ENCODE measurements at regions not wholly inside any gene's neighbourhood (a gene's known extent, or its start where the extent isn't known, plus 50 kb on each side); places are given as distances from the start of the nearest gene placed in this dataset.

DNA sequence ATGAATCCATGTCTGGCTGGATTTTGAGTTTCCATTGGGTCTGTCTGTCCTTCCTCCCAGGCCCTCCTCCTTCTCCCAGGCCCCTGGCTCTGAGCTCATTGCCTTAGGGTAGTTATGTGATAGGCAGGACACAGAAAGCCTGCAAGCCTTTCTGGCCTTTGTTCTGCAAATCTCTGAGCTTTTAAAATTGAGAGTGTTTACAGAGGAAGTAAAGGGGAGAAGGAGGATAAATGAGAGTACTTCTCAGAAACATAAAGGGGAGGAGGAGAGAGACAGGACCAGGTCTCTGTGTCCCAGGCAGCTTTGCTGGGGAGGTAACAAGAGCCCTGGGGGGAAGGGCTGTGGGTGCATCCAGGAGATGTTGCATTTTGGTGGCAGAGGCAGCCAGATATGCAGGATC, 126.7 kb downstream of the FOXD2 start:
- H4K20me1 ChIP-seq (ENCODE audit: insufficient read depth), result no peaks in the 10 kb centered on the region
- no peak overlapping the region for H3K4me2 ChIP-seq
- TF ChIP-seq, protein P1, sequence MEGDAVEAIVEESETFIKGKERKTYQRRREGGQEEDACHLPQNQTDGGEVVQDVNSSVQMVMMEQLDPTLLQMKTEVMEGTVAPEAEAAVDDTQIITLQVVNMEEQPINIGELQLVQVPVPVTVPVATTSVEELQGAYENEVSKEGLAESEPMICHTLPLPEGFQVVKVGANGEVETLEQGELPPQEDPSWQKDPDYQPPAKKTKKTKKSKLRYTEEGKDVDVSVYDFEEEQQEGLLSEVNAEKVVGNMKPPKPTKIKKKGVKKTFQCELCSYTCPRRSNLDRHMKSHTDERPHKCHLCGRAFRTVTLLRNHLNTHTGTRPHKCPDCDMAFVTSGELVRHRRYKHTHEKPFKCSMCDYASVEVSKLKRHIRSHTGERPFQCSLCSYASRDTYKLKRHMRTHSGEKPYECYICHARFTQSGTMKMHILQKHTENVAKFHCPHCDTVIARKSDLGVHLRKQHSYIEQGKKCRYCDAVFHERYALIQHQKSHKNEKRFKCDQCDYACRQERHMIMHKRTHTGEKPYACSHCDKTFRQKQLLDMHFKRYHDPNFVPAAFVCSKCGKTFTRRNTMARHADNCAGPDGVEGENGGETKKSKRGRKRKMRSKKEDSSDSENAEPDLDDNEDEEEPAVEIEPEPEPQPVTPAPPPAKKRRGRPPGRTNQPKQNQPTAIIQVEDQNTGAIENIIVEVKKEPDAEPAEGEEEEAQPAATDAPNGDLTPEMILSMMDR (conservative IDR thresholded peaks at IDR 0.05; ENCODE audit: low read depth, low read length), result no peak
- no peak overlapping the region for H2AFZ ChIP-seq (ENCODE audit: low read depth)
- no peak overlapping the region for H3K9ac ChIP-seq
- no peaks in the 10 kb centered on the region for H3K4me1 ChIP-seq (ENCODE audit: low read depth, poor library complexity, severe bottlenecking)
- H3K27me3 ChIP-seq (ENCODE audit: insufficient read depth, low read depth), result no peaks in the 10 kb centered on the region
- no peak overlapping the region for H3K4me3 ChIP-seq (IDR thresholded peaks at IDR 0.05; ENCODE audit: insufficient read depth, low read depth, low read length)
- no peaks in the 10 kb centered on the region for H3K79me2 ChIP-seq (ENCODE audit: insufficient read depth, low read depth)
- H3K27ac ChIP-seq, result no peak overlapping the region
- H3K36me3 ChIP-seq (ENCODE audit: insufficient read depth), result no peaks in the 10 kb centered on the region

DNA sequence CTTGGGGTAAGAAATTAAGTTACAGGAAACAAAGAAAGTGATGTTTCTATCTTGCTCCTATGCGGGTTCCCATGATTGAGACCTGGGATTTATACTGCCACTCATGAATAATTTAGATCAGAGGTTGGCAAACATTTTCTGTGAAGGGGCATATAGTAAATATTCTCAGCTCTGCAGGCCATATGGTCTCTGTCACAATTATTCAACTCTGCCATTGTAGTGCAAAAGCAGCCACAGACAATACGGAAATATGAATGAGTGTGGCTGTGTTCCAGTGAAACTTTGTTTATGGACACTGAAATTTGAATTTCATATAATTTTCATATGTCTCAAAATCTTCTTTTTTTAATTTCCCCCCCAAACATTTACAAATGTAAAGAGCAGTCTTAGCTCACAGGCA, 127.2 kb downstream of the FOXD2 start:
- H3K36me3 ChIP-seq (ENCODE audit: insufficient read depth), result no peaks in the 10 kb centered on the region
- H3K4me2 ChIP-seq, result no peak overlapping the region
- H2AFZ ChIP-seq (ENCODE audit: low read depth), result no peak overlapping the region
- H3K27ac ChIP-seq, result no peak overlapping the region
- TF ChIP-seq, protein P1 (conservative IDR thresholded peaks at IDR 0.05; ENCODE audit: low read depth, low read length), result no peak
- H3K79me2 ChIP-seq (ENCODE audit: insufficient read depth, low read depth), result no peaks in the 10 kb centered on the region
- H3K9ac ChIP-seq, result no peak overlapping the region
- no peaks in the 10 kb centered on the region for H3K4me1 ChIP-seq (ENCODE audit: low read depth, poor library complexity, severe bottlenecking)
- no peaks in the 10 kb centered on the region for H4K20me1 ChIP-seq (ENCODE audit: insufficient read depth)
- no peak overlapping the region for H3K4me3 ChIP-seq (IDR thresholded peaks at IDR 0.05; ENCODE audit: insufficient read depth, low read depth, low read length)
- H3K27me3 ChIP-seq (ENCODE audit: insufficient read depth, low read depth), result no peaks in the 10 kb centered on the region

- H2AFZ ChIP-seq (ENCODE audit: low read depth), result no peak overlapping the region
- no peaks in the 10 kb centered on the region for H3K4me1 ChIP-seq (ENCODE audit: low read depth, poor library complexity, severe bottlenecking)
- no peaks in the 10 kb centered on the region for H3K36me3 ChIP-seq (ENCODE audit: insufficient read depth)
- H4K20me1 ChIP-seq (ENCODE audit: insufficient read depth), result no peaks in the 10 kb centered on the region
- H3K27me3 ChIP-seq (ENCODE audit: insufficient read depth, low read depth), result no peaks in the 10 kb centered on the region
- no peak overlapping the region for H3K4me2 ChIP-seq
- no peak overlapping the region for H3K4me3 ChIP-seq (IDR thresholded peaks at IDR 0.05; ENCODE audit: insufficient read depth, low read depth, low read length)
- TF ChIP-seq, protein P1 (conservative IDR thresholded peaks at IDR 0.05; ENCODE audit: low read depth, low read length), result no peak
- H3K79me2 ChIP-seq (ENCODE audit: insufficient read depth, low read depth), result no peaks in the 10 kb centered on the region
- H3K27ac ChIP-seq, result no peak overlapping the region
- H3K9ac ChIP-seq, result no peak overlapping the region
Observed at GRCh38 chr1:47565676-47566075, 127.8 kb downstream of the FOXD2 start.

GRCh38 chr1:47568763-47569162, 130.9 kb downstream of the FOXD2 start:
- H3K27ac ChIP-seq, result no peak overlapping the region
- H2AFZ ChIP-seq (ENCODE audit: low read depth), result no peak overlapping the region
- H3K9ac ChIP-seq, result no peak overlapping the region
- no peaks in the 10 kb centered on the region for H3K79me2 ChIP-seq (ENCODE audit: insufficient read depth, low read depth)
- no peaks in the 10 kb centered on the region for H3K4me1 ChIP-seq (ENCODE audit: low read depth, poor library complexity, severe bottlenecking)
- no peaks in the 10 kb centered on the region for H4K20me1 ChIP-seq (ENCODE audit: insufficient read depth)
- no peak overlapping the region for H3K4me3 ChIP-seq (IDR thresholded peaks at IDR 0.05; ENCODE audit: insufficient read depth, low read depth, low read length)
- H3K27me3 ChIP-seq (ENCODE audit: insufficient read depth, low read depth), result no peaks in the 10 kb centered on the region
- no peaks in the 10 kb centered on the region for H3K36me3 ChIP-seq (ENCODE audit: insufficient read depth)
- TF ChIP-seq, protein P1 (conservative IDR thresholded peaks at IDR 0.05; ENCODE audit: low read depth, low read length), result no peak
- no peak overlapping the region for H3K4me2 ChIP-seq
